ENCODE measurements at regions not wholly inside any gene's neighbourhood (a gene's known extent, or its start where the extent isn't known, plus 50 kb on each side); places are given as distances from the start of the nearest gene placed in this dataset.

DNA sequence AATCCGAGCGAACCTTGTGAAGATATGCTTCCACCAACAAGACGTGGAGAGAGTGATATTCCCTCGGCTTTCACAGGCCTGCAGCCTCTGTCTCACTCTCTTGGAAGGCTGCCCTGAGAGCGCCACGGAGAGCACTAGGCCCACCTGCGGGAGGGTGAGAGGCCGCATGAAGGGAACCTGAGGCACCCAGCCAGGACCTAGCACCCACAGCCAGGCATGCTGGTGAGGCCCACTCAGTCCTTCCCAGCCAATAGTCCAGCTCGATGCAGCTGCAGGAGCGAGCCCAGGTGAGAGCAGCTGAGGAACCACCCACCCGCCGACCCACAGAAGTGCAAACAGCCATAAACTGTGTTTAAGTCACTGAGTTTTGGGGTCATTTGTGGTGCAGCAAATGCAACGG is 227.2 kb downstream of the QKI start:
- Histone ChIP-seq H4K8ac (ENCODE audit: low read depth in 2 of 2, low read length in 2 of 2) (no peak overlapping the region), H3K36me3 (ENCODE audit: control insufficient read depth, insufficient read depth, low read length) (no peaks in the 10 kb centered on the region), H3K14ac (replicated peaks; ENCODE audit: low read depth, low read length) (no peak overlapping the region), H2AK9ac (replicated peaks; ENCODE audit: low read depth, low read length, poor library complexity) (no peak overlapping the region), H3K18ac (ENCODE audit: low read depth, low read length) (no peak overlapping the region), H3K79me1 (ENCODE audit: low read depth in 1 of 2, low read length in 2 of 2) (no peaks in the 10 kb centered on the region), H2BK20ac (ENCODE audit: low read depth, low read length) (no peak overlapping the region), H3K56ac (ENCODE audit: extremely low read depth, insufficient read depth, low read length) (no peak overlapping the region), H3K27ac (ENCODE audit: insufficient read depth, low read length) (no peak overlapping the region), H3K4me1 (ENCODE audit: control insufficient read depth, insufficient read depth, low read length) (no peaks in the 10 kb centered on the region), H2BK15ac (ENCODE audit: low read depth, low read length) (no peak overlapping the region), H2BK5ac (ENCODE audit: low read depth, low read length, poor library complexity, severe bottlenecking) (no peak overlapping the region), H3K4me2 (ENCODE audit: low read depth, low read length) (no peak overlapping the region), H3K9me3 (ENCODE audit: control insufficient read depth, insufficient read depth, low read length) (peaks cover 2% of the 10 kb centered on the region; the same call in 1 of the 2 replicates), H3K9me1 (ENCODE audit: insufficient read depth, low read length) (no peaks in the 10 kb centered on the region), H4K91ac (ENCODE audit: insufficient read depth, low read depth, low read length) (no peak overlapping the region), H2BK120ac (ENCODE audit: low read depth, low read length) (no peak overlapping the region), H2AFZ (replicated peaks; ENCODE audit: low read length, poor library complexity) (no peak overlapping the region), H2AK5ac (ENCODE audit: low read depth, low read length) (no peak overlapping the region), H3K4me3 (ENCODE audit: insufficient read depth, low read depth, low read length) (no peak overlapping the region), H4K20me1 (ENCODE audit: insufficient read depth, low read length) (no peaks in the 10 kb centered on the region), H3K23ac (ENCODE audit: low read depth, low read length) (no peak overlapping the region), H4K5ac (ENCODE audit: low read depth, low read length) (no peak overlapping the region), H3K4ac (ENCODE audit: low read depth, low read length) (no peak overlapping the region), H3K27me3 (ENCODE audit: control insufficient read depth, insufficient read depth, low read length) (no peaks in the 10 kb centered on the region; the same call in 1 of the 2 replicates), H3K9ac (ENCODE audit: low read depth, low read length) (no peak overlapping the region)
- ChIA-PET POLR2A (ENCODE audit: unreplicated experiment) (no interaction called here), CTCF (no interaction called here)
- in situ Hi-C loops (cut with MboI; ENCODE audit: low sequenced_read_pairs) (no loop called here), dilution Hi-C loops (cut with HindIII; ENCODE audit: low sequenced_read_pairs, unreplicated experiment) (no loop called here), intact Hi-C loops (cut with micrococcal nuclease) (no loop called here)
- 68% methylated on average over 8 of the region's 13 CpGs; no CpG with 5 or more reads in 1 of the 2 experiments for WGBS, 2 experiments (ENCODE audit: extremely low coverage in 2 of 2, insufficient read length in 1 of 2)
- ATAC-seq (ENCODE audit: low read depth) (no peak), DNase-seq (no peak)
- no TSS peak for BruUV-seq (replicated peaks)
- no peak for TF ChIP-seq MXI1 (IDR thresholded peaks at IDR 0.05; ENCODE audit: borderline replicate concordance, low read depth, low read length)
- TF ChIP-seq ELK1 (IDR thresholded peaks at IDR 0.05; ENCODE audit: borderline replicate concordance, low read depth, low read length) = no peak
- no peak for TF ChIP-seq SMC3 (IDR thresholded peaks at IDR 0.05; ENCODE audit: low read depth, low read length)
- TF ChIP-seq USF2 (IDR thresholded peaks at IDR 0.05; ENCODE audit: low read depth, low read length) = no peak
- no peak for TF ChIP-seq POLR2A (IDR thresholded peaks at IDR 0.05; ENCODE audit: low read depth, low read length)
- TF ChIP-seq FOS (IDR thresholded peaks at IDR 0.05; ENCODE audit: low read depth, low read length) = no peak
- TF ChIP-seq RAD21 (IDR thresholded peaks at IDR 0.05; ENCODE audit: low read length) = no peak
- no peak for TF ChIP-seq MAZ (IDR thresholded peaks at IDR 0.05; ENCODE audit: borderline replicate concordance, low read depth, low read length)
- no peak for TF ChIP-seq CEBPB (IDR thresholded peaks at IDR 0.05; ENCODE audit: low read depth, low read length)
- TF ChIP-seq BHLHE40 (IDR thresholded peaks at IDR 0.05; ENCODE audit: low read depth, low read length) = no peak

All from IMR-90 (cell line).